Gastroesophageal sphincter (tissue), 3 donors: ENCODE measurements at regions not wholly inside any gene's neighbourhood (a gene's known extent, or its start where the extent isn't known, plus 50 kb on each side); places are given as distances from the start of the nearest gene placed in this dataset.

Source experiments
- CTCF ChIP-seq, 4 experiments: fragments of 200-600 bp in 2 of 4; fragments of 450-650 bp in 2 of 4; sonication (generic) in 1 of 4; IDR thresholded peaks; one replicate each; pipeline ENCODE4 v1.5.1; 2017 to 2019; ENCODE audit warnings: antibody characterized with exemption in 4 of 4, mild to moderate bottlenecking in 2 of 4, moderate library complexity in 2 of 4
- EP300 ChIP-seq: sonication (generic); formaldehyde crosslinking; IDR thresholded peaks from one replicate; pipeline ENCODE4 v1.6.1; 2017; ENCODE audit warnings: antibody characterized with exemption, mild to moderate bottlenecking
- POLR2A ChIP-seq, 2 donors: fragments of 450-650 bp; IDR thresholded peaks; one replicate each; pipeline ENCODE4 v1.6.1; 2017; ENCODE audit warnings: antibody characterized with exemption in 2 of 2, mild to moderate bottlenecking in 2 of 2, moderate library complexity in 1 of 2
- POLR2AphosphoS5 ChIP-seq: sonication (generic); formaldehyde crosslinking; IDR thresholded peaks from one replicate; pipeline ENCODE4 v1.6.1; 2017; ENCODE audit warnings: antibody characterized with exemption

DNA sequence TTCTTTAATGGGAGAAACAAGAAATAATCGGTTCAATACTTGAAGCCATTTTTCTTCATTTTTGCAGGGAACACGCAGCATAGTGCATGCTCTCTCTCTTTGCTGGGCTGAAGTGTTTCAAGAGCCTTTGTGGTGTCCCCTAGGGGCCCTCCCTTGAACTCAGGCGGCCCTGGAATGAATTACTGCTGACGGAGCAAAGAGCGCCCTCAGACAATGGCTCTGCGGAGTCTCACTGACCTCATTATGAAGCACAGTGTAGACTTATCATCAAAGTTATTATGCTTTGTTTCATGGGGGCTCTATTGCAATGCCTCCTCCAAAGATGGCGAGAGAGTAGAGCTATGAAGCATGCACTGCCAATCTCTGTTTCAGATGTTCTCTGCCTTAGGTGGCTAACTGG, 64.8 kb upstream of the ADCY2 start:
- TF ChIP-seq CTCF (IDR thresholded peaks at IDR 0.05) (no peak), POLR2A (IDR thresholded peaks at IDR 0.05) (no peak), POLR2AphosphoS5 (no peak), EP300 (no peak)
